ENCODE measurements at regions not wholly inside any gene's neighbourhood (a gene's known extent, or its start where the extent isn't known, plus 50 kb on each side); places are given as distances from the start of the nearest gene placed in this dataset.

- no peak for TF ChIP-seq ZSCAN12 (CRISPR knock-in tag; IDR thresholded peaks at IDR 0.05)
- no peak for TF ChIP-seq ZBTB26 (CRISPR knock-in tag; IDR thresholded peaks at IDR 0.05; ENCODE audit: borderline replicate concordance)
- TF ChIP-seq SP2 (CRISPR knock-in tag; IDR thresholded peaks at IDR 0.05): no peak
- no peak for TF ChIP-seq CBX1 (IDR thresholded peaks at IDR 0.05; ENCODE audit: low read depth)
- TF ChIP-seq KDM3A (CRISPR knock-in tag; IDR thresholded peaks at IDR 0.05; ENCODE audit: low read depth): 0 out of 2 replicates have a peak, but pooled peaks have one; percentile 23
- TF ChIP-seq SAFB2 (CRISPR knock-in tag; IDR thresholded peaks at IDR 0.05; ENCODE audit: borderline replicate concordance, low read depth): no peak
- no peak for TF ChIP-seq ZNF557 (CRISPR knock-in tag; IDR thresholded peaks at IDR 0.05)
- TF ChIP-seq GABPA (IDR thresholded peaks at IDR 0.05; ENCODE audit: low read depth, low read length): no peak
- TF ChIP-seq GABPA (CRISPR knock-in tag; IDR thresholded peaks at IDR 0.05; ENCODE audit: low read depth): peak; percentile 9; the same call in 1 of the 2 replicates
- no peak for TF ChIP-seq NFYB (CRISPR knock-in tag; IDR thresholded peaks at IDR 0.05)
- TF ChIP-seq HMG20B (CRISPR knock-in tag; conservative IDR thresholded peaks at IDR 0.05): no peak
- TF ChIP-seq RAD21 (CRISPR knock-in tag; IDR thresholded peaks at IDR 0.05): 0 out of 2 replicates have a peak, but pooled peaks have one; percentile 21
- TF ChIP-seq ARID5B (CRISPR knock-in tag; IDR thresholded peaks at IDR 0.05): peak; percentile 91
- no peak for TF ChIP-seq ZNF329 (CRISPR knock-in tag; IDR thresholded peaks at IDR 0.05; ENCODE audit: low read depth)
- TF ChIP-seq SCMH1 (CRISPR knock-in tag; IDR thresholded peaks at IDR 0.05; ENCODE audit: borderline replicate concordance): no peak
- TF ChIP-seq ZNF34 (CRISPR knock-in tag; IDR thresholded peaks at IDR 0.05; ENCODE audit: borderline replicate concordance): no peak
- TF ChIP-seq SOX6 (IDR thresholded peaks at IDR 0.05): no peak
- peak; percentile 70 for TF ChIP-seq SOX6 (CRISPR knock-in tag; IDR thresholded peaks at IDR 0.05)
- TF ChIP-seq ARNT (IDR thresholded peaks at IDR 0.05): no peak
- no peak for TF ChIP-seq ATF7 (IDR thresholded peaks at IDR 0.05)
- no peak for TF ChIP-seq ATF7 (CRISPR knock-in tag; IDR thresholded peaks at IDR 0.05)
- TF ChIP-seq CSRNP2 (CRISPR knock-in tag; conservative IDR thresholded peaks at IDR 0.05; ENCODE audit: low read depth): no peak
- TF ChIP-seq ZMYM2 (CRISPR knock-in tag; IDR thresholded peaks at IDR 0.05): no peak
Observed at GRCh38 chr1:234772345-234773147, 162.6 kb upstream of the IRF2BP2 start (continued).
